Stimulated activated CD8-positive, alpha-beta memory T cell treated with anti-CD3 and anti-CD28 coated beads, Interleukin-12 subunit alpha, Interleukin-12 subunit beta, amount 100 ng/mL, for 24 hours (primary cell): ENCODE measurements at regions not wholly inside any gene's neighbourhood (a gene's known extent, or its start where the extent isn't known, plus 50 kb on each side); places are given as distances from the start of the nearest gene placed in this dataset.

ENCODE experiments used
- DNase-seq: peaks from one replicate; pipeline ENCODE4 v3.0.0-alpha.2; 2020; ENCODE audit errors: extremely low read depth

DNA sequence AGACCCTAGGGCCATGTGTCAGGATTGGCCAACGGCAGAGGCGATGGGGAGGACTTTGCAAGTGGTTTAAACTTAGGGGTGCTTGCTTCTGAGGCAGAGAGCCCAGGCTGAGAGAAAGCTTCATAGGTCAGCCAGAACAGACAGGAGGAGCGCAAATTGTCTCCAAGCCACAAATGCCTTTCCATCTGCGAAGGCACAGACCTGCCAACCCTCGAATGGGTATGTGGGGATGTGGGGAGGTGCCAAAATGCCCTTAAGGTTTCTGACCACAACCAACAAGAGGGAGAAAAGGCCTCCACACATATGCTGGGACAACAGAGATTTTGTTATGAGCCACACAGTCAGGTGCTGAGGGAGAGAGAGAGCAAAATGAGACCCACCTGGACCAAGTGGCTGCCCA lies 283.6 kb downstream of the CYP26B1 start:
- DNase-seq = no peak

DNA sequence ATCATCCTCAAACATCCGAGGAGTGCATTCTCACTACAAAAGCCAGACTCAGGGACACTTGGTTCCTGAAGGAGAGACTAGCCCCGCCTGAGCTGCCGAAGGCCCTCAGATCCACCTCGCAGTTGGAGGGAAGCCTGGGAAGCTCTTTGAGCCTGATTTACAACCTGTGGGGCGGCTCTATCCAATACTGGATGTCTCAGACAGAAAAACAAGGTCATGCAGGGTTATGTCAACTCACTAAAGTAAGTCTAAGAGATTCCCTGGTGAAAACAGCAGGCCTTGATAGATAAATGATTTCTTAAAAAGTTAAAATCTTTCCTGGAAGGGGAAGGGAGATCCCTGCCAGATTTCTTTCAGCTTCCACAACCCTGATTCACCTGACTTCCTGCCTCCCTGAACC lies 284.3 kb downstream of the CYP26B1 start:
- DNase-seq = no peak

DNA sequence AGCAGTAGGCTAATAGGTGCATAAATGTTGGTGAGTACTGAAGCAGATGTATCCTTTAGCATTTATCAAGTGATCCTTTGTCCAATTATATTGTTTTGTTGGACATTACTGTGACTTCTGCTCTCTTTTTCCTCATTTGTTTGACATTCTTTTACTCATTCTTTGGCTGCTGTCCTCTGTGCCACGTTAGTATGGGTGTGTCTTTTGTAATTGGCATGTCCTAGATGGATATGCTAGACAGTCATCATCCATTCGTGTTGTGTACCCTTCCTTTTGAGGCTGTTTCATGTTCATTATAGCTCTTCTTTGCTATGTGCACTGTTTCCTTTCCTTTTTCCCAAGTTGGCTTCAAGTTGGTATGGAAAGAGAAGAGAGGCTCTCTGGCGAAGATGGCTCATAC lies 284.7 kb downstream of the CYP26B1 start:
- no peak for DNase-seq

DNA sequence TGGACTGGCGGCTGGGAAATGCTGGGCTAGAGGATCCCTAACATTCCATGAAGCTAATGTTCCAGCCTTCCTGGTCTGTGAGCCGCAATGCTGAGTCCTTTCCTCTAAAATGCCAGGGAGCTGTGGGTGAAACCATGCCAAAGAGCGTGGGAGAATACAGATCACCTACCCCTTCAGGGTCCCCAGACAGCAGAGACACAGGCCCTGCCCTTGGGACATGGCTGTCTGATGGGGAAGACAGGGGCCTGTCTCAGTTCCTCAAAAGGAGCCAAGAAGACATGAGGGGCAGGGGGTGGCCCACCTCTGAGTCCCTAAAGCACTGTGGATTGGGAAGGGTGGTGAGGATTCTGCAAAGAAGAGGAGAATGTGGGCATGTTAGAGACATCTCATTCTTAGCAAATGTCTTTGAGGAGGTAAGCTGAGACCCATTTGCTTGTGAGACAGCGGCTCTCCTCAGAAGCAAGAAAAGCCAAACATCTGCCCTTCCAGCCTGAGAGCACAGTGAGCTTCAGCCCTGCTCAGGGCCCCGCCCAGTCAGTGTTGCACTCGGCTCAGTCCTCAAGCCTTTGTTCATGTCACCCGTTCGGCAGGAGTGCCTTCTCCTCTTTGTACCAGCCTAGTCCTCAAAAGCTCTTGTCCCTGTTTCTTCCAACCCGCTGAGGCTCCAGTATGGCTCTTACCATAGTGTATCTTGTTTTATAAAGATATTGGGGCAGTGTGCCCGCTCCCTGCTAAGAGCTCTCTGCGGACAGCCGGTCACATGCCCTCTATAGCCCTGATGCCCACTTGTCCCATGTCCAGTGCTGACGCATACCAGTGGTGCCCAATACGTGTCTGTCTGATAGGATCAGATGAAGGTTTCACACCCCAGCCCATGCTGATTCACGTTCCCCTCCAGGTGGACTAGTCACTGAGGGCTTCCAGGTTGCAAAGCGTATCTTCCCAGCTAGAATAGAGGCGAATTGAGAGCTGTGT lies 286.2 kb downstream of the CYP26B1 start:
- DNase-seq = no peak

DNA sequence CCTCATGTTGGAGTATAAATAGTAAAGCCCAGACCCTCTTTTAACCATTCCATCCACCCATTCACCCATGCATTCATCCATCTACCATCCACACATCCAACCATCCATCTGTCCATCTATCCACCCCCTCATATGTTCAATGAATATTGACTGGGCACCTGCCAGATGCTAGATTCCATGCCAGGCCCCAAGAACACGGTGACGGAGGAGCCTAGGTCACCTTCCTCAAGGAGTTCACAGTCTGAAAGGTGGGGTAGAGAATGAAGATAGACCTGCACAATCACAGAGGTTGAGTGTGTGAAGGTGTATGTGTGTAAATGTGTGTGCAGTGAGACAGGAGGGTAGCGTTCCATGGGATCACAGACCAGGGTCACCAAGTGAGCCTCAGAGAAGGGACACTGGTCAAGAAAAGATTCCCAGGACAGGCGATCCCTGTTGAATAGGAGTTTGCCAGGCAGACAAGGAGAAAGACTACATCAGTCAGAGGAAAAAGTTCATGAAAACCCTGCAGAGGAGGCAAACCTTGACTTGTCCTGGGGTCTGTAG lies 287.2 kb downstream of the CYP26B1 start:
- DNase-seq = no peak

GRCh38 chr2:71859211-71859847 lies 288.3 kb downstream of the CYP26B1 start:
- DNase-seq = no peak

GRCh38 chr2:71858071-71858470 lies 289.6 kb downstream of the CYP26B1 start:
- DNase-seq = no peak

- DNase-seq = no peak
Measured at GRCh38 chr2:71857636-71858035, 290.0 kb downstream of the CYP26B1 start.

DNA sequence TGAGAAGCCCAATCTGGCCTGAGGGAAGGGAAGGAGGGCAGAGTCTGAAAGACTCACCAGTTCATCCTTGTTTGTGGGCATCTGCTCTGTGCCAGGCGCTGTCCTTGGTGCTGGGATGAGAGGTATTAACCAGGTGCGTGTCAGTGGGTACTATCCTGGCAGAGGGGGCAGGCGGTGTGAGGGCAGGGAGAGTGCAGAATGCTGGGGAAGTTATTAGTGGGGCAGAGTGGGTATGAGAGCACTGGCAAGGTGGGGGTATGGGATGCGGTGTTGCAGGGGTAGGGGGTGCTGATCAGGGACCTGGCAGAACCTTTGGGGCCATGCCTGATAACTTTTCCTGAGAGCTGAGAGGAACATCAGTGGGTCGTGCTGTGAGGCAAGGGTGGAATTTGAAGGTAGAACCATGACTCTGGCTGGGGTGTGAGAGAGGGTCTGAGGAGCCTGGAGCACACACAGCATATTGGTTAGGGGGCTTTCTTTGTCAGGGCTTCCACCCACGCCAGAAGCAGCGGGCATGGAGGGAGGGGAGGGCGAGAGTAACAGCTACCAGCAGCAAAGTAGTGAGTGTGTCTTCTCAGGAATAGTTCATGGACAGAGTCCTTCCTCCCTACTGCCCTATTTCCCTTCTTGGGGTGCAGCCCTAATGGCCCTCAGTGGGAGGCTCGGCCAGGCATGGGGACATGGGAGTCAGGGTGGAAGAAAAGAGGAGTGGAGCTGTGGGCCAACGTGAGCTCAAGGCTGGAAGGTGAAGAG lies 290.7 kb downstream of the CYP26B1 start:
- DNase-seq = no peak

DNA sequence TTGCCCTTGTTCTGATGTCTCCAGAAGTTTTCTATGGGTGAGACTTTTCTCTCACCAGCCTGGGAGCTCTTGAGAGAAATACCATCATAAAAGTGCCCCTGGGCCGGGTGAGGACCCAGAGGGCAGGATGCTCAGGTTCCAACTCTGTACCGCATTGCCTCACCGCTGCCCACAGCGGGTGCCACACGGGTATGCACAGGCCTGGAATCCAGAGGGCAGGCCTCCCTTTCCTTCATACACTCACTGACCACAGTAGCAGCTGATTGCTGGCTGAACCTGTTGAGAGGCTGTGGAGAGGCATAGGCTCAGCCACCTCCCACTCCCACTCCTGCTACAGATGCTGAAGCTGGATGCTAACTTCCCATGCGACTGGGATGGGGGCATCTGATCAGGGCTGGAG lies 293.8 kb downstream of the CYP26B1 start:
- no peak for DNase-seq

- no peak for DNase-seq
Measured at GRCh38 chr2:71852141-71852711, 295.4 kb downstream of the CYP26B1 start.

GRCh38 chr2:71851094-71851750 lies 296.4 kb downstream of the CYP26B1 start:
- DNase-seq = no peak

DNA sequence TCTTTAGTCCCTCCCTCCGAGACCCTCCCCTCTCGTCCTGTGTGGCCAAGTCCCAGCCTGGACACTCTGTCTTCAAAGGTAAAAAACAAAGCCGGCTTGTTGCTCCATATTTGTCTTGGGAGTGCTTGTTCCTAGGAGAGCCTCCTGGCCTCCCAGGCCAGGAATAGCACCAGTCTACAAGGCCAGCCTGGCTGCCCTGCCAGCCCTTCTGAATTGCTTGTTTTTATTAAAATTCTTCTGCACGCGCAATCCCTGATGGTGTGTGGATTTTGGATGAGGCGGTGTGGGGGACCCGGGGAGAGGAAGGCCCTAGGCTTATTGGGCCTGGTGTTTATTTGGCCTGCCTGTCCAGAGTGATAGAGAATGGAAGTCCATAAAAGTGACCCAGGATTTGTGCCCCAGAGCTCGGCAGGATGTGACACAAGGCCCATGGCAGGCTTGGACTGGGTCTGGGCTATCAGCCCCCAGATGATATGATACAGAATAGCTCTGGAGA lies 297.3 kb downstream of the CYP26B1 start:
- DNase-seq = no peak

GRCh38 chr2:71849607-71850305 lies 297.9 kb downstream of the CYP26B1 start:
- DNase-seq = no peak

DNA sequence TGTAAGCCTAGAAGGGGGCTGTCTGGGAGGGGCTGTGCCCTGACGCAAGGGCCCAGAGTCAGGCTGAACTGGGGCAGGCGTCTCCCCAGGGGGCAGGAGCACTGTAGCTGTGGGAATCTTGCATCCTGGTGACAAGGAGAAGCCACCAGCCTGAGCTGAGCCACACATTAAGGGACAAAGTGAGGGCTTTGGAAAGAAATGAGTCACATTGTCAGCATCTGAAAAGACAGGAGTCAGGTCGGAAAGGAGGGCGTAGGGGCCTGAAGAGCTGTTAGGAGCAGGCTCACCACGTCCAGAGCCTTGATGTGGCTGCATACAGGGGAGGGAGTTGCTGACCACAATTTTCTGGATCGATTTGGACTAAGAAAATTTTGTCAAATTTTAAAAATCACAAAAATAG lies 298.6 kb downstream of the CYP26B1 start:
- no peak for DNase-seq

DNA sequence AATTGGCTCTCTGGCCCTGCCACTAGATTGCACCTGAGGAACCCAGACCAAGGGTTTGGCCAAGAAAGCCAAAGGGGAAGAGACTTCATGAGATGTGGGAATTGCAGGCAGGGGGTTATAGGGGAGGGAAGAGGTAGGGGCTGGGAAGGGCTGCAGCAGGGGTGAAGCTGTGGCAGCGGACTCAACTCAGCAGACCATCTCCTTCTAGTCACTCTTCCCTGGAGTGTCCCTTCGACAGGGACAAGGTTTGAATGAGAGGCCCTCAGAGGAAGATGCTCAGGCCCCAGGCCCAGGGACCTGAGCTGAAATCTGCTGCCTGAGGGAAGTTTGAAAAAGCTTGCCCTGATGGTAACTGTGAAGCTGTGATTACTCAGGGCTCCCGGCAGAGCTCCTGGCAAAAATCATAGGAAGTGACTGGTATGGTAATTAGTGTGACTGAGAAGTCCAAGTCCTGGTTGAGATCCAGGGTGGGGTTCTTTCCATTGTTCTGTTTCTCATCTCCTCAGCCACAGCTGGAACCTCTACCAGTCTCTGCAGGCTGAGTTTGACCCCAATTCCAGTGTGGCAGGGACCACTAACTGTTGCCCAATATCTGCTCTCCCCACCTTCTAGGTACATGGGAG lies 300.9 kb downstream of the CYP26B1 start:
- no peak for DNase-seq

- DNase-seq = no peak
Measured at GRCh38 chr2:71846072-71846471, 301.6 kb downstream of the CYP26B1 start.

DNA sequence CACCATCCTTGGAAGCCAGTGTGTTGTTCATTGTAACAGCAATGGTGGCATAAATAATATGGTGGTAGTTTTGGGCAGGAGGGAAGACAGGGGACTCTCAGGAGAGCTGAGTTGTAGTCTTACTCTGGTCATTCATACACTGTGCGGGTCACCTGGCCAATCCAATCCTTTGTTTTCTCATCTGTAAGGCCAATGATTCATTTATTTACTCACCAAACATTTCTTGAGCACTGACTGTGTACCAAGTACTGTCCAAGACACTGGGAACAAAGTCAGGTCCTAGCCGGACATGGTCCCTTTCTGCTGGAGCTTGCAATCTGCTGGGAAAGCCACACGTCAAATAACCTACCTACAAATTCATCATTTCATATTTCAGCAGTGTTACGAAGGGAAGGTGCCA lies 302.7 kb downstream of the CYP26B1 start:
- DNase-seq = no peak

DNA sequence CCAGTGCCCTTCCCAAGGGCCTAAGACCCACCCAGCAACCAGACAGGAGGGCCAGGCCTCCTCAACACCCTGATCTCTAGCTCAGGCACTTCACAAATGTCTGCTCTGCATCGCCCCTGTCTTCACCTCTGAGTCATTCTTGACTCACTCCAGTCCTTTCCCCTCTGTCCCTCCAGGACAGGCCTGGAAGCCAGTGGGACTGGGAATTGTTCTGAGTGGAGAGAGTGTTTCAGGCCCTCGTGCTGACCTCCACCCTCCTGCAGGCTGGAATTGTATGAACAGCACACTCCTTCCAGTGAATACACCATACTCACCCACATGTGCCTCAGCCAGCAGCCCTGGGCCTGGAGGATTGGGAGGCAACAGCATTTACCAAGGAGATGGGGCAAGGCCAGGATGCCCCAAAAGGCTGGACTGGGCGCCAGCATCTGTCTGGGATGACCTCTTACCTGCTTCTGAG lies 304.2 kb downstream of the CYP26B1 start:
- no peak for DNase-seq

- DNase-seq = no peak
Measured at GRCh38 chr2:71842744-71843143, 304.9 kb downstream of the CYP26B1 start.
